Psoas muscle (tissue), 7 donors: ENCODE measurements at regions not wholly inside any gene's neighbourhood (a gene's known extent, or its start where the extent isn't known, plus 50 kb on each side); places are given as distances from the start of the nearest gene placed in this dataset.

Experiments used
- ATAC-seq, 4 donors: fragments of 200-7000 bp; cut with Tn5 transposase; one replicate each; pipeline ENCODE4 v1.9.1; 2020; ENCODE audit warnings: moderate library complexity in 3 of 4, mild to moderate bottlenecking in 2 of 4
- DNase-seq, 2 donors: peaks; one replicate each; pipeline ENCODE4 v3.0.0-alpha.2; 2020
- H3K27ac ChIP-seq: fragments of 200-600 bp; one replicate; pipeline ENCODE4 v1.8.0; 2022
- H3K27me3 ChIP-seq, 3 donors: fragments of 200-600 bp in 1 of 3; one replicate each; pipeline versions ENCODE4 v1.6.1 to v1.8.0; 2013 to 2022; ENCODE audit warnings: low read length in 2 of 3, mild to moderate bottlenecking in 2 of 3, moderate library complexity in 1 of 3; ENCODE audit not compliant: insufficient read depth in 3 of 3
- H3K36me3 ChIP-seq, 2 donors: fragments of 200-600 bp in 1 of 2; one replicate each; pipeline versions ENCODE4 v1.6.1 to v1.8.0; 2013 to 2022; ENCODE audit warnings: low read depth in 1 of 2, mild to moderate bottlenecking in 1 of 2, moderate library complexity in 1 of 2; ENCODE audit not compliant: insufficient read depth in 1 of 2
- H3K4me1 ChIP-seq: fragments of 200-600 bp; one replicate; pipeline ENCODE4 v1.8.0; 2022
- H3K4me3 ChIP-seq: fragments of 200-600 bp; one replicate; pipeline ENCODE4 v1.8.0; 2022; ENCODE audit warnings: mild to moderate bottlenecking
- H3K9me3 ChIP-seq: fragments of 200-600 bp; one replicate; pipeline ENCODE4 v1.8.0; 2022
- CTCF ChIP-seq: fragments of 200-600 bp; IDR thresholded peaks from one replicate; pipeline ENCODE4 v1.8.0; 2022; ENCODE audit warnings: antibody characterized with exemption
- WGBS, 3 donors: extraction: QIAGEN DNeasy Blood & Tissue Kit; methylation state at CpG; one replicate each; pipeline versions ENCODE4 v1.1.6 to v1.1.7; 2013; 5-methylcytosine and 5-hydroxymethylcytosine counted together
- intact Hi-C, 2 donors: fragments of 100-400 bp; cut with DNase I; formaldehyde crosslinking; loops; one replicate each; pipeline versions ENCODE4 v1.11.0 to v1.14.2; 2022
- donor health status: healthy with polysubstance abuse.
- donor health status: DM: no; HTN: no; CAD: no; lungs with moderate emphysema.
- donor health status: Bipolar disorder and iron deficiency.
- donor health status: healthy.
- donor health status: DM: yes; HTN: yes; CAD: no.
- donor health status: DM: no; HTN: no; CAD: no.
- donor health status: DM: yes; HTN: yes; CAD: no.

DNA sequence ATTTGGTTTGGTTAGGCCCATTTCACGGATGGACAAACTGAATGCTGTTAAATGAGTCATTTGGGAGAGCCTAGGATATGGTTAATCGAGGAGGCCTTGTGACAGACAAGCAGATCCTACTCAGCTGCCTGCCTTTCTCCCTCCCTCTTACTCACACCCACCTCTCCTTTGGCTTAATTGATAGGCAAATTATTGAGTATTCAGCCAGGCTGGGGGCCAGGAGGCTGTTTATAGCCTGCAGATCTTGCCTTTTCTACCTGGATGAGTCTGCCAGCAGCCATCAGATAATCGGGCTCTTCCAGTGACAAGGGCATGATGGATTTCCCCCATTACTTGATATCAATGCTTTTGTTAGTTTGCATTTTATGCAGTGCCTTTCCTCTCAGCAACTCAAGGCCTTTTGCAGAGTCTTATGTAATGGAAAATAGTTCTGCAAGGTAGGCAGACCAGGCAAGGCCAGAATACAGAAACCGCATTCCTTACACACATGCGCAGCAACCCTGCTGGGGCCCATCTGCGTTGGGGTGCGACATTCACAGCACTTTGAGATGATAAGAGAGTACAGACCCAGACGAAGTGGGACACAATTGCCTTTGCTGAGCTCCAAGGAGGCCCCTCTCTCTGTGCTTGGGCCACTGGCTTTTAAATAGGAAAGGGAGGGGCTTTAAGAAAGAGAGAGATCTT is 96.2 kb upstream of the ATP6AP2 start:
- DNase-seq (no peak), ATAC-seq (no peak)
- Histone ChIP-seq H3K4me1 (no peaks in the 10 kb centered on the region), H3K27me3 (peaks cover 0 to 9% (median 0%) of the 10 kb centered on the region in 3 donors), H3K27ac (no peak overlapping the region), H3K36me3 (no peaks in the 10 kb centered on the region), H3K9me3 (no peaks in the 10 kb centered on the region), H3K4me3 (no peak overlapping the region)
- intact Hi-C loops: no loop called here
- 65 to 76% (median 75%) methylated on average over 8 of the region's 8 CpGs for WGBS, 3 donors
- TF ChIP-seq CTCF: no peak

- TF ChIP-seq CTCF: no peak
- WGBS, 3 donors: 86 to 97% (median 93%) methylated on average over 2 of the region's 2 CpGs
- H3K9me3 ChIP-seq: no peaks in the 10 kb centered on the region
- no peak for ATAC-seq
- no peaks in the 10 kb centered on the region for H3K4me1 ChIP-seq
- H3K27ac ChIP-seq: no peak overlapping the region
- intact Hi-C loops: no loop called here
- H3K27me3 ChIP-seq: peaks cover 0 to 11% (median 0%) of the 10 kb centered on the region in 3 donors
- no peak overlapping the region for H3K4me3 ChIP-seq
- no peak for DNase-seq
- no peaks in the 10 kb centered on the region for H3K36me3 ChIP-seq
Observed at GRCh38 chrX:40483502-40483901, 97.3 kb upstream of the ATP6AP2 start.

- H3K9me3 ChIP-seq: no peaks in the 10 kb centered on the region
- TF ChIP-seq CTCF: no peak
- no peak for DNase-seq
- intact Hi-C loops: loop anchor here in 1 of 2 donors (10.0 kb wide), 1 partner anchor 1725 kb away; no protein-coding TSS in a partner anchor
- H3K4me1 ChIP-seq: no peaks in the 10 kb centered on the region
- ATAC-seq: no peak
- 82 to 99% (median 95%) methylated on average over 7 of the region's 7 CpGs for WGBS, 3 donors
- H3K36me3 ChIP-seq: no peaks in the 10 kb centered on the region
- no peak overlapping the region for H3K27ac ChIP-seq
- no peak overlapping the region for H3K4me3 ChIP-seq
- peaks cover 0 to 42% (median 0%) of the 10 kb centered on the region in 3 donors for H3K27me3 ChIP-seq
Observed at GRCh38 chrX:40479777-40480318, 100.9 kb upstream of the ATP6AP2 start.

- Histone ChIP-seq H3K27ac (no peak overlapping the region), H3K9me3 (no peaks in the 10 kb centered on the region), H3K4me3 (no peak overlapping the region), H3K4me1 (no peaks in the 10 kb centered on the region), H3K36me3 (no peaks in the 10 kb centered on the region), H3K27me3 (peaks cover 0 to 53% (median 0%) of the 10 kb centered on the region in 3 donors)
- WGBS, 3 donors: 80 to 100% (median 94%) methylated on average over 2 of the region's 2 CpGs
- TF ChIP-seq CTCF: no peak
- intact Hi-C loops: loop anchor here in 1 of 2 donors (10.0 kb wide), 1 partner anchor 1724 kb away; no protein-coding TSS in a partner anchor
- DNase-seq (no peak), ATAC-seq (no peak)
Observed at GRCh38 chrX:40478474-40479065, 102.2 kb upstream of the ATP6AP2 start.
